ENCODE measurements at regions not wholly inside any gene's neighbourhood (a gene's known extent, or its start where the extent isn't known, plus 50 kb on each side); places are given as distances from the start of the nearest gene placed in this dataset.

- H3K4me3 ChIP-seq (ENCODE audit: control insufficient read depth, low read depth, low read length) = no peak overlapping the region
- DNase-seq (ENCODE audit: low read depth) = peak; percentile 26
- peak; percentile 65 for TF ChIP-seq CTCF (conservative IDR thresholded peaks at IDR 0.05; ENCODE audit: control insufficient read depth, insufficient read depth, low read depth, low read length)
Observed at GRCh38 chrX:8879750-8880149, 78.6 kb upstream of the FAM9A start.

GRCh38 chrX:8873956-8874355 is 72.8 kb upstream of the FAM9A start:
- TF ChIP-seq CTCF (conservative IDR thresholded peaks at IDR 0.05; ENCODE audit: control insufficient read depth, insufficient read depth, low read depth, low read length) = no peak
- DNase-seq (ENCODE audit: low read depth) = no peak

GRCh38 chrX:8873102-8873501 is 71.9 kb upstream of the FAM9A start:
- DNase-seq (ENCODE audit: low read depth) = no peak
- no peak overlapping the region for H3K4me3 ChIP-seq (ENCODE audit: control insufficient read depth, low read depth, low read length)
- no peak for TF ChIP-seq CTCF (conservative IDR thresholded peaks at IDR 0.05; ENCODE audit: control insufficient read depth, insufficient read depth, low read depth, low read length)

More at GRCh38 chrX:8873956-8874355, 72.8 kb upstream of the FAM9A start:
- no peak overlapping the region for H3K4me3 ChIP-seq (ENCODE audit: control insufficient read depth, low read depth, low read length)

- no peak for TF ChIP-seq CTCF (conservative IDR thresholded peaks at IDR 0.05; ENCODE audit: control insufficient read depth, insufficient read depth, low read depth, low read length)
- DNase-seq (ENCODE audit: low read depth) = peak; percentile 23
- no peak overlapping the region for H3K4me3 ChIP-seq (ENCODE audit: control insufficient read depth, low read depth, low read length)
Observed at GRCh38 chrX:8870411-8870810, 69.2 kb upstream of the FAM9A start.

- TF ChIP-seq CTCF (conservative IDR thresholded peaks at IDR 0.05; ENCODE audit: control insufficient read depth, insufficient read depth, low read depth, low read length) = no peak
Observed at GRCh38 chrX:8869812-8870211, 68.6 kb upstream of the FAM9A start.

GRCh38 chrX:8868906-8869305 is 67.7 kb upstream of the FAM9A start:
- peak; percentile 33 for TF ChIP-seq CTCF (conservative IDR thresholded peaks at IDR 0.05; ENCODE audit: control insufficient read depth, insufficient read depth, low read depth, low read length)
- no peak overlapping the region for H3K4me3 ChIP-seq (ENCODE audit: control insufficient read depth, low read depth, low read length)
- peak; percentile 50 for DNase-seq (ENCODE audit: low read depth)

More at GRCh38 chrX:8869812-8870211, 68.6 kb upstream of the FAM9A start:
- DNase-seq (ENCODE audit: low read depth) = no peak
- H3K4me3 ChIP-seq (ENCODE audit: control insufficient read depth, low read depth, low read length) = no peak overlapping the region
